ENCODE measurements at regions not wholly inside any gene's neighbourhood (a gene's known extent, or its start where the extent isn't known, plus 50 kb on each side); places are given as distances from the start of the nearest gene placed in this dataset.

GRCh38 chr4:171348090-171348489 lies 465.1 kb upstream of the GALNTL6 start:
- Histone ChIP-seq H3K27ac (ENCODE audit: low read depth, low read length) (no peak overlapping the region), H4K91ac (replicated peaks; ENCODE audit: insufficient read length, low read length) (no peak overlapping the region), H3K4me1 (replicated peaks in 1 of 4; ENCODE audit: control insufficient read depth in 3 of 4, insufficient read depth in 4 of 4, low read length in 3 of 4) (no peaks in the 10 kb centered on the region), H2AFZ (ENCODE audit: low read length) (no peak overlapping the region), H3K14ac (ENCODE audit: insufficient read length) (no peak overlapping the region), H3K4ac (replicated peaks; ENCODE audit: insufficient read length, low read depth, low read length) (no peak overlapping the region), H2BK15ac (ENCODE audit: low read length) (no peak overlapping the region), H3K23ac (ENCODE audit: insufficient read length) (no peak overlapping the region), H2BK20ac (ENCODE audit: low read length) (no peak overlapping the region), H3K79me1 (ENCODE audit: low read depth, low read length) (no peaks in the 10 kb centered on the region), H3K79me2 (ENCODE audit: control insufficient read depth in 1 of 2, insufficient read depth in 2 of 2, low read length in 2 of 2) (no peaks in the 10 kb centered on the region), H4K8ac (ENCODE audit: extremely low read depth, insufficient read depth, low read length) (no peak overlapping the region), H2BK120ac (replicated peaks; ENCODE audit: low read depth, low read length) (no peak overlapping the region), H4K5ac (ENCODE audit: insufficient read length, low read depth, low read length) (no peak overlapping the region), H3K9me3 (ENCODE audit: insufficient read depth in 2 of 2, low read depth in 1 of 2, low read length in 1 of 2) (no peaks in the 10 kb centered on the region), H3K4me2 (ENCODE audit: insufficient read depth in 1 of 2, low read depth in 2 of 2, low read length in 2 of 2) (no peak overlapping the region), H3K4me3 (ENCODE audit: extremely low read depth in 1 of 4, insufficient read depth in 2 of 4, low read depth in 3 of 4, low read length in 4 of 4) (no peak overlapping the region), H3K9ac (replicated peaks in 1 of 4; ENCODE audit: extremely low read depth in 1 of 4, low read depth in 3 of 4, low read length in 3 of 4) (no peak overlapping the region), H3K56ac (replicated peaks; ENCODE audit: insufficient read length, low read depth, low read length) (no peak overlapping the region), H3K18ac (ENCODE audit: extremely low read depth, low read length) (no peak overlapping the region), H3K27me3 (replicated peaks in 1 of 4; ENCODE audit: control insufficient read depth in 3 of 4, extremely low read depth in 1 of 4, insufficient read depth in 3 of 4, low read length in 3 of 4) (no peaks in the 10 kb centered on the region), H3K36me3 (ENCODE audit: control insufficient read depth in 2 of 4, insufficient read depth in 4 of 4, low read length in 3 of 4) (no peaks in the 10 kb centered on the region), H2BK5ac (ENCODE audit: low read depth, low read length) (no peak overlapping the region), H4K20me1 (replicated peaks in 1 of 2; ENCODE audit: control insufficient read depth in 1 of 2, insufficient read depth in 2 of 2, low read length in 2 of 2) (no peaks in the 10 kb centered on the region), H2AK5ac (ENCODE audit: low read depth, low read length) (no peak overlapping the region), H2BK12ac (ENCODE audit: low read depth, low read length) (no peak overlapping the region), H3K23me2 (ENCODE audit: low read depth, low read length) (no peaks in the 10 kb centered on the region)
- DNase-seq (ENCODE audit: low read depth in 1 of 2, low spot score in 2 of 2) (no peak), FAIRE-seq (no peak)
- CTCF ChIA-PET (ENCODE audit: partially characterized antibody) = interaction anchor here (0.6 kb wide), 1 partner anchor 1614 kb away, joined by 3 read pairs; no protein-coding TSS in a partner anchor
- POLR2A ChIA-PET (ENCODE audit: partially characterized antibody) = no interaction called here
- 92% methylated on average over 2 of the region's 2 CpGs; no CpG with 5 or more reads in 1 of the 2 experiments for WGBS, 2 experiments (ENCODE audit: extremely low coverage in 1 of 2, insufficient coverage in 1 of 2, insufficient read length in 1 of 2, insufficient replicate concordance in 2 of 2, low coverage in 1 of 2, low lambda C conversion rate in 2 of 2, missing lambda C conversion rate in 1 of 2)
- TF ChIP-seq ZNF274 (IDR thresholded peaks at IDR 0.05; ENCODE audit: borderline replicate concordance, extremely low read depth, low read length) (no peak), TCF12 (IDR thresholded peaks at IDR 0.05; ENCODE audit: low read depth, low read length) (no peak), TBP (IDR thresholded peaks at IDR 0.05; ENCODE audit: low read depth, low read length) (no peak), BRCA1 (IDR thresholded peaks at IDR 0.05; ENCODE audit: low read depth, low read length) (no peak), RBBP5 (IDR thresholded peaks at IDR 0.05; ENCODE audit: borderline replicate concordance, low read depth, low read length) (no peak), CBX8 (IDR thresholded peaks at IDR 0.05; ENCODE audit: borderline replicate concordance, low read depth, low read length) (no peak), HDAC2 (IDR thresholded peaks at IDR 0.05; ENCODE audit: borderline replicate concordance in 1 of 2, low read depth in 2 of 2, low read length in 2 of 2) (no peak), EGR1 (IDR thresholded peaks at IDR 0.05; ENCODE audit: borderline replicate concordance, low read depth, low read length) (no peak)
